Hepatocyte (in vitro differentiated cells): ENCODE measurements at regions not wholly inside any gene's neighbourhood (a gene's known extent, or its start where the extent isn't known, plus 50 kb on each side); places are given as distances from the start of the nearest gene placed in this dataset.

Experiments
- DNase-seq: peaks from one replicate; pipeline ENCODE4 v3.0.0-alpha.2; 2016; ENCODE audit warnings: low spot score
- H2AFZ ChIP-seq: fragments of 200-600 bp; sonication (generic); 2 replicates; pipeline ENCODE4 v1.6.0; 2016; ENCODE audit warnings: antibody characterized with exemption, mild to moderate bottlenecking
- H3K27ac ChIP-seq: fragments of 200-600 bp; sonication (generic); 2 replicates; pipeline ENCODE4 v1.5.1; 2016; ENCODE audit warnings: mild to moderate bottlenecking
- H3K27me3 ChIP-seq: fragments of 200-600 bp; sonication (generic); 2 replicates; pipeline ENCODE4 v1.6.1; 2016
- H3K36me3 ChIP-seq: fragments of 200-600 bp; sonication (generic); replicated peaks from 2 replicates; pipeline ENCODE4 v1.5.1; 2016; ENCODE audit warnings: low read depth; ENCODE audit not compliant: insufficient read depth
- H3K4me1 ChIP-seq: fragments of 200-600 bp; sonication (generic); 2 replicates; pipeline ENCODE4 v1.5.1; 2016; ENCODE audit warnings: mild to moderate bottlenecking, moderate library complexity; ENCODE audit not compliant: insufficient read depth
- H3K4me2 ChIP-seq: fragments of 200-600 bp; sonication (generic); 2 replicates; pipeline ENCODE4 v1.6.0; 2016
- H3K4me3 ChIP-seq: fragments of 200-600 bp; sonication (generic); 2 replicates; pipeline ENCODE4 v1.5.1; 2016; ENCODE audit warnings: mild to moderate bottlenecking
- H3K79me2 ChIP-seq: fragments of 200-600 bp; sonication (generic); 2 replicates; pipeline ENCODE4 v1.6.0; 2017; ENCODE audit warnings: mild to moderate bottlenecking
- H3K9me2 ChIP-seq: fragments of 200-600 bp; sonication (generic); replicated peaks from 2 replicates; pipeline ENCODE4 v1.6.0; 2017; ENCODE audit warnings: mild to moderate bottlenecking; ENCODE audit not compliant: insufficient read depth
- H3K9me3 ChIP-seq: fragments of 200-600 bp; sonication (generic); 2 replicates; pipeline ENCODE4 v1.5.1; 2016; ENCODE audit warnings: low read depth, mild to moderate bottlenecking
- H4K20me1 ChIP-seq: fragments of 200-600 bp; sonication (generic); 2 replicates; pipeline ENCODE4 v1.6.0; 2016; ENCODE audit warnings: mild to moderate bottlenecking; ENCODE audit not compliant: insufficient read depth, poor library complexity, severe bottlenecking
- CTCF ChIP-seq: fragments of 200-600 bp; sonication (generic); IDR thresholded peaks from 2 replicates; pipeline ENCODE4 v1.5.1; 2016; ENCODE audit warnings: antibody characterized with exemption, mild to moderate bottlenecking; ENCODE audit not compliant: poor library complexity
- EZH2 ChIP-seq: fragments of 200-600 bp; sonication (generic); IDR thresholded peaks from 2 replicates; pipeline ENCODE4 v1.6.1; 2016; ENCODE audit warnings: antibody characterized with exemption, mild to moderate bottlenecking, borderline replicate concordance
- EZH2phosphoT487 ChIP-seq: fragments of 200-600 bp; sonication (generic); IDR thresholded peaks from one replicate; pipeline ENCODE4 v1.6.1; 2018; ENCODE audit warnings: antibody characterized with exemption, mild to moderate bottlenecking, low read depth, moderate library complexity; ENCODE audit not compliant: unreplicated experiment, severe bottlenecking
- WGBS: methylation state at CpG from one replicate; pipeline ENCODE4 v1.1.6; 2016; ENCODE audit warnings: low lambda C conversion rate; ENCODE audit errors: missing lambda C conversion rate; 5-methylcytosine and 5-hydroxymethylcytosine counted together

- TF ChIP-seq EZH2 (no peak), EZH2phosphoT487 (no peak), CTCF (no peak)
- Histone ChIP-seq H3K36me3 (no peaks in the 10 kb centered on the region), H3K4me3 (no peak overlapping the region), H3K27ac (no peak overlapping the region), H2AFZ (no peak overlapping the region), H3K79me2 (no peaks in the 10 kb centered on the region), H3K9me2 (no peaks in the 10 kb centered on the region), H3K4me2 (no peak overlapping the region), H4K20me1 (no peaks in the 10 kb centered on the region), H3K4me1 (no peaks in the 10 kb centered on the region), H3K9me3 (no peaks in the 10 kb centered on the region), H3K27me3 (no peaks in the 10 kb centered on the region)
- WGBS, result 89% methylated on average over 1 of the region's 1 CpG
- DNase-seq, result no peak
Observed at GRCh38 chr1:79374397-79374796, 367.9 kb upstream of the ADGRL4 start.

GRCh38 chr1:79373481-79374125 lies 367.1 kb upstream of the ADGRL4 start:
- Histone ChIP-seq H3K4me3 (no peak overlapping the region), H3K27me3 (no peaks in the 10 kb centered on the region), H3K79me2 (no peaks in the 10 kb centered on the region), H4K20me1 (no peaks in the 10 kb centered on the region), H3K4me1 (no peaks in the 10 kb centered on the region), H3K4me2 (no peak overlapping the region), H3K27ac (no peak overlapping the region), H2AFZ (no peak overlapping the region), H3K36me3 (no peaks in the 10 kb centered on the region), H3K9me2 (no peaks in the 10 kb centered on the region), H3K9me3 (no peaks in the 10 kb centered on the region)
- no peak for DNase-seq
- TF ChIP-seq CTCF, result no peak
- TF ChIP-seq EZH2phosphoT487, result no peak
- no peak for TF ChIP-seq EZH2
- WGBS, result 69% methylated on average over 2 of the region's 2 CpGs

- Histone ChIP-seq H3K4me2 (no peak overlapping the region), H4K20me1 (no peaks in the 10 kb centered on the region), H3K4me3 (no peak overlapping the region), H3K27ac (no peak overlapping the region), H3K27me3 (no peaks in the 10 kb centered on the region), H2AFZ (no peak overlapping the region), H3K9me2 (no peaks in the 10 kb centered on the region), H3K9me3 (no peaks in the 10 kb centered on the region), H3K36me3 (no peaks in the 10 kb centered on the region), H3K4me1 (no peaks in the 10 kb centered on the region), H3K79me2 (no peaks in the 10 kb centered on the region)
- DNase-seq, result no peak
- WGBS, result 83% methylated on average over 1 of the region's 1 CpG
- TF ChIP-seq EZH2phosphoT487, result no peak
- TF ChIP-seq EZH2, result no peak
- TF ChIP-seq CTCF, result no peak
Observed at GRCh38 chr1:79371802-79372201, 365.3 kb upstream of the ADGRL4 start.
